ENCODE measurements at regions not wholly inside any gene's neighbourhood (a gene's known extent, or its start where the extent isn't known, plus 50 kb on each side); places are given as distances from the start of the nearest gene placed in this dataset.
"Not testable (repeated sequence)": the region's sequence is repeated elsewhere in the genome, so short reads cannot be mapped to it uniquely, and the experiment has no call there.

- H2BK120ac ChIP-seq (ENCODE audit: low read depth, low read length) = no peak overlapping the region
- no peak overlapping the region for H3K4ac ChIP-seq (ENCODE audit: low read length)
- no peak overlapping the region for H3K27ac ChIP-seq (replicated peaks; ENCODE audit: low read length)
- peaks cover 0 to 13% (median 0%) of the 10 kb centered on the region in 3 experiments for H3K27me3 ChIP-seq (ENCODE audit: control insufficient read depth in 3 of 3, insufficient read depth in 3 of 3, low read depth in 1 of 3, low read length in 3 of 3)
- H2AFZ ChIP-seq (ENCODE audit: low read length) = no peak overlapping the region
- no peak overlapping the region for H3K23ac ChIP-seq (ENCODE audit: low read depth, low read length, poor library complexity)
- no peak overlapping the region for H3K18ac ChIP-seq (ENCODE audit: low read length)
- no peak overlapping the region for H3K4me3 ChIP-seq (ENCODE audit: low read length in 2 of 2)
- H3K4me1 ChIP-seq (ENCODE audit: control insufficient read depth in 2 of 2, insufficient read depth in 1 of 2, low read depth in 1 of 2, low read length in 2 of 2) = no peaks in the 10 kb centered on the region
- no peak overlapping the region for H3K14ac ChIP-seq (ENCODE audit: low read length)
- no peak overlapping the region for H2BK15ac ChIP-seq (ENCODE audit: low read length)
- no peak overlapping the region for H2BK5ac ChIP-seq (ENCODE audit: low read length)
- no peak overlapping the region for H4K8ac ChIP-seq (ENCODE audit: low read depth, low read length)
- H2AK5ac ChIP-seq (ENCODE audit: low read depth, low read length) = no peak overlapping the region
- H3K36me3 ChIP-seq (replicated peaks in 1 of 2; ENCODE audit: control insufficient read depth in 2 of 2, insufficient read depth in 2 of 2, low read length in 2 of 2) = no peaks in the 10 kb centered on the region
- H3K79me1 ChIP-seq (ENCODE audit: low read depth, low read length) = no peaks in the 10 kb centered on the region
- no peak for DNase-seq (ENCODE audit: low spot score)
- WGBS, 2 donors (ENCODE audit: extremely low coverage in 2 of 2, insufficient read length in 2 of 2, insufficient replicate concordance in 1 of 2) = no CpG with 5 or more reads among the region's 5 CpGs
- no peak overlapping the region for H3K4me2 ChIP-seq (ENCODE audit: insufficient read depth, low read length, poor library complexity, severe bottlenecking)
- peaks cover 4 to 5% of the 10 kb centered on the region in 2 donors for H3K9me3 ChIP-seq (replicated peaks in 1 of 2; ENCODE audit: control insufficient read depth in 2 of 2, insufficient read depth in 1 of 2, low read depth in 1 of 2, low read length in 2 of 2)
- no peak overlapping the region for H4K91ac ChIP-seq (ENCODE audit: low read depth, low read length, poor library complexity)
- H3K9ac ChIP-seq (ENCODE audit: low read depth, low read length, poor library complexity) = no peak overlapping the region
- no peak overlapping the region for H2BK12ac ChIP-seq (ENCODE audit: low read length)
Measured at GRCh38 chr2:38484957-38485356, 107.9 kb upstream of the ATL2 start.

DNA sequence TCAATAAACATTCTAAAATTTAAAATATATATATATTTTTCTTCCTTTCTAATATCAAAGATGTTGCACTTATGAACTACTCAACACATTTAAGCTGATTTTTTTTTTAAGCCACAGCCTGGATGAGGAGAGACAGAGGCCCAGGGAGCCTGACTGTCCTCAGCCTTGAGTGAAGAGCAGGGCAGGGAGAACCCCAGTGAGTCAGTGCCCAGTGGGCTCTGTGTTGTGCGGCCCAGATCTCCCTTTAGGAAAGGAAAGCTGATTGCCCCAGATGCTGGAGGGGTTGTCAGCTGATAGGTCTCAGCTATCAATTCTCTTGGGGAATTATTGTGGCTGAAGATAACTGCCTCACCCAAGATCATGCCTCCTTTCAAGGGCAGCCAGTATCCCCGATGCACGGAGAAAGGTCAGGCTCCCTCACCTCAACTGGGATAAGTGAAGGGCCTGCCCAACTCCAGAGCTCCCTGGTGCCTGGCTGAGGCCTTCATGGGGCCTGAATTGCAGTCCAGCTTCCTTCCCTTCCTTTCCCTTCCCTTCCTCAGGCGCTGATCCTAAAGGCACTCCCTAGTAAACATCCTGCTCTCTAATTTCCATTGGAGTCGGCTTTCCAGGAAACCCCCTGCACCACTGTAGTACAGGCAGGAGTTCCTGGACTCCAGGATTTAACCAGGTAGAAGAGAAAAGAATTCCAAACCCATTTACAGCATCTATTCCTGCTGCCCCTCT lies 106.9 kb upstream of the ATL2 start:
- Histone ChIP-seq H3K18ac (ENCODE audit: low read length) (no peak overlapping the region), H2BK15ac (ENCODE audit: low read length) (no peak overlapping the region), H3K4me3 (ENCODE audit: low read length in 2 of 2) (peak overlapping the region in 1 of 2 donors; percentile 42), H2BK12ac (ENCODE audit: low read length) (no peak overlapping the region), H3K9me3 (replicated peaks in 1 of 2; ENCODE audit: control insufficient read depth in 2 of 2, insufficient read depth in 1 of 2, low read depth in 1 of 2, low read length in 2 of 2) (peaks cover 4 to 5% of the 10 kb centered on the region in 2 donors), H3K4ac (ENCODE audit: low read length) (no peak overlapping the region), H2BK120ac (ENCODE audit: low read depth, low read length) (no peak overlapping the region), H3K27me3 (ENCODE audit: control insufficient read depth in 3 of 3, insufficient read depth in 3 of 3, low read depth in 1 of 3, low read length in 3 of 3) (peaks cover 0 to 13% (median 0%) of the 10 kb centered on the region in 3 experiments), H2BK5ac (ENCODE audit: low read length) (no peak overlapping the region), H2AK5ac (ENCODE audit: low read depth, low read length) (no peak overlapping the region), H3K27ac (replicated peaks; ENCODE audit: low read length) (no peak overlapping the region), H3K36me3 (replicated peaks in 1 of 2; ENCODE audit: control insufficient read depth in 2 of 2, insufficient read depth in 2 of 2, low read length in 2 of 2) (no peaks in the 10 kb centered on the region), H4K91ac (ENCODE audit: low read depth, low read length, poor library complexity) (no peak overlapping the region), H3K4me2 (ENCODE audit: insufficient read depth, low read length, poor library complexity, severe bottlenecking) (no peak overlapping the region), H2AFZ (ENCODE audit: low read length) (no peak overlapping the region), H3K4me1 (ENCODE audit: control insufficient read depth in 2 of 2, insufficient read depth in 1 of 2, low read depth in 1 of 2, low read length in 2 of 2) (no peaks in the 10 kb centered on the region), H4K8ac (ENCODE audit: low read depth, low read length) (no peak overlapping the region), H3K79me1 (ENCODE audit: low read depth, low read length) (no peaks in the 10 kb centered on the region), H3K14ac (ENCODE audit: low read length) (no peak overlapping the region), H3K9ac (ENCODE audit: low read depth, low read length, poor library complexity) (no peak overlapping the region), H3K23ac (ENCODE audit: low read depth, low read length, poor library complexity) (no peak overlapping the region)
- WGBS, 2 donors (ENCODE audit: extremely low coverage in 2 of 2, insufficient read length in 2 of 2, insufficient replicate concordance in 1 of 2) = no CpG with 5 or more reads among the region's 5 CpGs
- no peak for DNase-seq (ENCODE audit: low spot score)

GRCh38 chr2:38482710-38483109 lies 105.6 kb upstream of the ATL2 start:
- H4K8ac ChIP-seq (ENCODE audit: low read depth, low read length); H2AK5ac ChIP-seq (ENCODE audit: low read depth, low read length); H3K4me3 ChIP-seq (ENCODE audit: low read length in 2 of 2); H3K36me3 ChIP-seq (replicated peaks in 1 of 2; ENCODE audit: control insufficient read depth in 2 of 2, insufficient read depth in 2 of 2, low read length in 2 of 2); H2AFZ ChIP-seq (ENCODE audit: low read length); H4K91ac ChIP-seq (ENCODE audit: low read depth, low read length, poor library complexity); H3K27ac ChIP-seq (replicated peaks; ENCODE audit: low read length); H3K4ac ChIP-seq (ENCODE audit: low read length); H3K18ac ChIP-seq (ENCODE audit: low read length); H2BK15ac ChIP-seq (ENCODE audit: low read length); H3K9ac ChIP-seq (ENCODE audit: low read depth, low read length, poor library complexity); H2BK12ac ChIP-seq (ENCODE audit: low read length); H3K4me1 ChIP-seq (ENCODE audit: control insufficient read depth in 2 of 2, insufficient read depth in 1 of 2, low read depth in 1 of 2, low read length in 2 of 2); H3K14ac ChIP-seq (ENCODE audit: low read length); H3K4me2 ChIP-seq (ENCODE audit: insufficient read depth, low read length, poor library complexity, severe bottlenecking); H3K23ac ChIP-seq (ENCODE audit: low read depth, low read length, poor library complexity); H2BK5ac ChIP-seq (ENCODE audit: low read length); DNase-seq (ENCODE audit: low spot score); H2BK120ac ChIP-seq (ENCODE audit: low read depth, low read length); H3K79me1 ChIP-seq (ENCODE audit: low read depth, low read length); H3K9me3 ChIP-seq (replicated peaks in 1 of 2; ENCODE audit: control insufficient read depth in 2 of 2, insufficient read depth in 1 of 2, low read depth in 1 of 2, low read length in 2 of 2): not testable (repeated sequence)
- peaks cover 0 to 13% (median 0%) of the 10 kb centered on the region in 3 experiments for H3K27me3 ChIP-seq (ENCODE audit: control insufficient read depth in 3 of 3, insufficient read depth in 3 of 3, low read depth in 1 of 3, low read length in 3 of 3)
- WGBS, 2 donors (ENCODE audit: extremely low coverage in 2 of 2, insufficient read length in 2 of 2, insufficient replicate concordance in 1 of 2) = no CpG with 5 or more reads among the region's 6 CpGs

GRCh38 chr2:38480617-38481016 lies 103.5 kb upstream of the ATL2 start:
- no peak overlapping the region for H2AFZ ChIP-seq (ENCODE audit: low read length)
- no peak overlapping the region for H3K23ac ChIP-seq (ENCODE audit: low read depth, low read length, poor library complexity)
- H3K18ac ChIP-seq (ENCODE audit: low read length) = no peak overlapping the region
- peaks cover 0 to 2% of the 10 kb centered on the region in 2 donors for H3K4me1 ChIP-seq (ENCODE audit: control insufficient read depth in 2 of 2, insufficient read depth in 1 of 2, low read depth in 1 of 2, low read length in 2 of 2)
- peaks cover 0 to 6% (median 0%) of the 10 kb centered on the region in 3 experiments for H3K27me3 ChIP-seq (ENCODE audit: control insufficient read depth in 3 of 3, insufficient read depth in 3 of 3, low read depth in 1 of 3, low read length in 3 of 3)
- no peak overlapping the region for H2BK12ac ChIP-seq (ENCODE audit: low read length)
- no peak overlapping the region for H4K91ac ChIP-seq (ENCODE audit: low read depth, low read length, poor library complexity)
- no peak overlapping the region for H3K14ac ChIP-seq (ENCODE audit: low read length)
- H4K8ac ChIP-seq (ENCODE audit: low read depth, low read length) = no peak overlapping the region
- no peak overlapping the region for H2BK5ac ChIP-seq (ENCODE audit: low read length)
- no peak for DNase-seq (ENCODE audit: low spot score)
- H2BK120ac ChIP-seq (ENCODE audit: low read depth, low read length) = no peak overlapping the region
- peaks cover 4 to 5% of the 10 kb centered on the region in 2 donors for H3K9me3 ChIP-seq (replicated peaks in 1 of 2; ENCODE audit: control insufficient read depth in 2 of 2, insufficient read depth in 1 of 2, low read depth in 1 of 2, low read length in 2 of 2)
- H3K36me3 ChIP-seq (replicated peaks in 1 of 2; ENCODE audit: control insufficient read depth in 2 of 2, insufficient read depth in 2 of 2, low read length in 2 of 2) = no peaks in the 10 kb centered on the region
- no peak overlapping the region for H3K27ac ChIP-seq (replicated peaks; ENCODE audit: low read length)
- H3K9ac ChIP-seq (ENCODE audit: low read depth, low read length, poor library complexity) = no peak overlapping the region
- H3K4me3 ChIP-seq (ENCODE audit: low read length in 2 of 2) = no peak overlapping the region
- H2BK15ac ChIP-seq (ENCODE audit: low read length) = no peak overlapping the region
- no peak overlapping the region for H2AK5ac ChIP-seq (ENCODE audit: low read depth, low read length)
- no peaks in the 10 kb centered on the region for H3K79me1 ChIP-seq (ENCODE audit: low read depth, low read length)
- no peak overlapping the region for H3K4me2 ChIP-seq (ENCODE audit: insufficient read depth, low read length, poor library complexity, severe bottlenecking)
- no peak overlapping the region for H3K4ac ChIP-seq (ENCODE audit: low read length)
